Stimulated activated naive CD4-positive, alpha-beta T cell treated with Interleukin-2 at 50 U/mL for 16 hours (primary cell): ENCODE measurements at regions not wholly inside any gene's neighbourhood (a gene's known extent, or its start where the extent isn't known, plus 50 kb on each side); places are given as distances from the start of the nearest gene placed in this dataset.
"Not testable (repeated sequence)": the region's sequence is repeated elsewhere in the genome, so short reads cannot be mapped to it uniquely, and the experiment has no call there.

Experiments used
- DNase-seq: peaks from one replicate; lab custom pipeline; 2025; lab: John Stamatoyannopoulos, UW

- DNase-seq: no peak
Observed at GRCh38 chr12:47610686-47611252, 95.1 kb downstream of the RPAP3 start.

GRCh38 chr12:47609806-47610205 lies 96.0 kb downstream of the RPAP3 start:
- no peak for DNase-seq

GRCh38 chr12:47608671-47609070 lies 97.2 kb downstream of the RPAP3 start:
- DNase-seq: not testable (repeated sequence)

- no peak for DNase-seq
Observed at GRCh38 chr12:47604221-47604873, 101.5 kb downstream of the RPAP3 start.

- no peak for DNase-seq
Observed at GRCh38 chr12:47602949-47603558, 102.8 kb downstream of the RPAP3 start.

- no peak for DNase-seq
Observed at GRCh38 chr12:47602325-47602724, 103.5 kb downstream of the RPAP3 start.

- DNase-seq: no peak
Observed at GRCh38 chr12:47601071-47601470, 104.8 kb downstream of the RPAP3 start.

GRCh38 chr12:47591795-47592194 lies 114.0 kb downstream of the RPAP3 start:
- DNase-seq: no peak

GRCh38 chr12:47591361-47591791 lies 114.5 kb downstream of the RPAP3 start:
- DNase-seq: no peak

GRCh38 chr12:47590771-47591360 lies 115.0 kb downstream of the RPAP3 start:
- DNase-seq: no peak

GRCh38 chr12:47586952-47587669 lies 118.7 kb downstream of the RPAP3 start:
- no peak for DNase-seq

GRCh38 chr12:47585507-47585906 lies 120.3 kb downstream of the RPAP3 start:
- no peak for DNase-seq

- no peak for DNase-seq
Observed at GRCh38 chr12:47578836-47579235, 127.0 kb downstream of the RPAP3 start.

- no peak for DNase-seq
Observed at GRCh38 chr12:47577206-47577989, 128.4 kb downstream of the RPAP3 start.

GRCh38 chr12:47576289-47576945 lies 129.4 kb downstream of the RPAP3 start:
- DNase-seq: no peak

GRCh38 chr12:47574252-47575021 lies 131.4 kb downstream of the RPAP3 start:
- DNase-seq: no peak

- no peak for DNase-seq
Observed at GRCh38 chr12:47573146-47573659, 132.6 kb downstream of the RPAP3 start.

- DNase-seq: no peak
Observed at GRCh38 chr12:47570151-47570550, 135.7 kb downstream of the RPAP3 start.

- no peak for DNase-seq
Observed at GRCh38 chr12:47562201-47562600, 143.6 kb downstream of the RPAP3 start.

- no peak for DNase-seq
Observed at GRCh38 chr12:47561746-47562145, 144.1 kb downstream of the RPAP3 start.
